Type B pancreatic cell (in vitro differentiated cells): ENCODE measurements at regions not wholly inside any gene's neighbourhood (a gene's known extent, or its start where the extent isn't known, plus 50 kb on each side); places are given as distances from the start of the nearest gene placed in this dataset.

Experiments
- DNase-seq: peaks from one replicate; pipeline ENCODE4 v3.0.0; 2021; ENCODE audit warnings: mixed read lengths; ENCODE audit not compliant: unreplicated experiment; ENCODE audit errors: extremely low spot score
- H3K27ac Mint-ChIP-seq: 2 replicates; pipeline ENCODE4 v1.8.0; 2021; ENCODE audit warnings: mild to moderate bottlenecking, mixed read lengths
- H3K27me3 Mint-ChIP-seq: 2 replicates; pipeline ENCODE4 v1.8.0; 2021; ENCODE audit warnings: mixed read lengths
- H3K36me3 Mint-ChIP-seq: 2 replicates; pipeline ENCODE4 v1.8.0; 2021; ENCODE audit warnings: mixed read lengths
- H3K4me1 Mint-ChIP-seq: one replicate; pipeline ENCODE4 v1.8.0; 2021; ENCODE audit warnings: mixed read lengths; ENCODE audit not compliant: unreplicated experiment
- H3K4me3 Mint-ChIP-seq: 2 replicates; pipeline ENCODE4 v1.8.0; 2021; ENCODE audit warnings: mild to moderate bottlenecking, mixed read lengths
- H3K9me3 Mint-ChIP-seq: 2 replicates; pipeline ENCODE4 v1.8.0; 2021; ENCODE audit warnings: mixed read lengths
- TF ChIP-seq, protein P1 (sequence below): fragments of 200-600 bp; sonication (generic); conservative IDR thresholded peaks from 2 replicates; pipeline ENCODE4 v1.5.0; 2021; ENCODE audit warnings: antibody characterized with exemption, mild to moderate bottlenecking

DNA sequence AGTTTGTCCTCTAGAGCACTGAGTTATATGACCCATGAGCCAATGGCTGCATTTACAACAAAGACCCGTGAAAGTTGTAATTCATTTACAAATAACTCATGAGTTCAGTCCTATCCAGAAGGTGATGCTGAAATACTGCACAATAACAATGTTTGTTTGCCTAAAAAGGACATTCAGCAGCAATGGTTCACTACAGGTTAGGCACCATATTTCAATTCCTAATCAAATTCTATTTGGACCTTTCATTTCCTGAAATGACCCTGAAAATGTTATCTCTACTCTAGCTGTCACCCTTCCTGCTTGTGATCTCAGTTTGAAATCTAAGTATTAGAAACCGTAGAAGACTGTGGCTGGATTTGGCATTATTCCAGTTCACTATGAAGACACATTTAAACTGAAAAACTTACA is 191.2 kb upstream of the SAMSN1 start:
- Mint-ChIP-seq H3K4me1 (peaks cover 9% of the 10 kb centered on the region), H3K27ac (no peak overlapping the region), H3K36me3 (no peaks in the 10 kb centered on the region), H3K4me3 (no peak overlapping the region), H3K27me3 (no peaks in the 10 kb centered on the region), H3K9me3 (no peaks in the 10 kb centered on the region)
- DNase-seq = no peak
- TF ChIP-seq, protein P1, sequence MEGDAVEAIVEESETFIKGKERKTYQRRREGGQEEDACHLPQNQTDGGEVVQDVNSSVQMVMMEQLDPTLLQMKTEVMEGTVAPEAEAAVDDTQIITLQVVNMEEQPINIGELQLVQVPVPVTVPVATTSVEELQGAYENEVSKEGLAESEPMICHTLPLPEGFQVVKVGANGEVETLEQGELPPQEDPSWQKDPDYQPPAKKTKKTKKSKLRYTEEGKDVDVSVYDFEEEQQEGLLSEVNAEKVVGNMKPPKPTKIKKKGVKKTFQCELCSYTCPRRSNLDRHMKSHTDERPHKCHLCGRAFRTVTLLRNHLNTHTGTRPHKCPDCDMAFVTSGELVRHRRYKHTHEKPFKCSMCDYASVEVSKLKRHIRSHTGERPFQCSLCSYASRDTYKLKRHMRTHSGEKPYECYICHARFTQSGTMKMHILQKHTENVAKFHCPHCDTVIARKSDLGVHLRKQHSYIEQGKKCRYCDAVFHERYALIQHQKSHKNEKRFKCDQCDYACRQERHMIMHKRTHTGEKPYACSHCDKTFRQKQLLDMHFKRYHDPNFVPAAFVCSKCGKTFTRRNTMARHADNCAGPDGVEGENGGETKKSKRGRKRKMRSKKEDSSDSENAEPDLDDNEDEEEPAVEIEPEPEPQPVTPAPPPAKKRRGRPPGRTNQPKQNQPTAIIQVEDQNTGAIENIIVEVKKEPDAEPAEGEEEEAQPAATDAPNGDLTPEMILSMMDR = no peak

DNA sequence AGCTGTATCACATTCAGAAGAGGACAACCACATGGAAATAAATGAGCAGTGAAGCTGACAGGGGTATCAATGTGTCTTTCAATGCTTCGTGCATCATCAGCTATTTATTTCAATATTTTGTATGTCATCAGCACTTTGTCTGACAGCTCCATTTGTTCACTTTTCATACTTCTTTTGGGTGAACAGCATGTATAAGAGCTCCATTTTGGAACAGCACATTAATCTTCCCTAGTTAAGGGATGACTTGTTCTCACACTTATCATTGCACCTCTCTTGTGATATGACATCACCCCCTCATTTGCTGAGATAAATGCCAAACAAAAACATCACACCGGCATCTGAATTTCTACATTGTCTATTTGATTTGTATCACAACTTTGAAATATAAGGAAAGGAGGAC is 190.6 kb upstream of the SAMSN1 start:
- Mint-ChIP-seq H3K4me1 (peaks cover 9% of the 10 kb centered on the region), H3K4me3 (no peak overlapping the region), H3K36me3 (no peaks in the 10 kb centered on the region), H3K9me3 (no peaks in the 10 kb centered on the region), H3K27ac (no peak overlapping the region), H3K27me3 (no peaks in the 10 kb centered on the region)
- DNase-seq = no peak
- TF ChIP-seq, protein P1 = no peak

DNA sequence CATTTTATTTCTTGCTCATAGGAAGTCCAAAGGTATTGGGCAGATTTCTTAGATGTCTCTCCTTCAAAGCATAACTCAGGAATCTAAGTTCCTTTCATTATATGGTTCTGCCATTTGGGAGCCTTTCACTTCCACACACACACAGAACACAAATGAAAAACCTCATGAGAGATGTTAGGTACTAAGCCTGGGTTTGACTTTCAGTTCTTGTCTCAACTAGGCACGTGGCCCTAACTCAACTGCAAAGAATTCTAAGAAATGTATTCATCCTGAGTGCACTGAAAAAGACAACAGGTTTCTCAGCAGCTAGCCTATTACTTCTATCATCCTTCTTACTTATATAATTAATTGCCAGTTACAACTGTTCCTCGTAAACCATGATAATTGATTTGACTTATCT is 190.0 kb upstream of the SAMSN1 start:
- no peaks in the 10 kb centered on the region for H3K9me3 Mint-ChIP-seq
- DNase-seq = no peak
- no peaks in the 10 kb centered on the region for H3K27me3 Mint-ChIP-seq
- TF ChIP-seq, protein P1 = no peak
- no peak overlapping the region for H3K27ac Mint-ChIP-seq
- H3K36me3 Mint-ChIP-seq = no peaks in the 10 kb centered on the region
- H3K4me3 Mint-ChIP-seq = no peak overlapping the region
- peaks cover 9% of the 10 kb centered on the region for H3K4me1 Mint-ChIP-seq

DNA sequence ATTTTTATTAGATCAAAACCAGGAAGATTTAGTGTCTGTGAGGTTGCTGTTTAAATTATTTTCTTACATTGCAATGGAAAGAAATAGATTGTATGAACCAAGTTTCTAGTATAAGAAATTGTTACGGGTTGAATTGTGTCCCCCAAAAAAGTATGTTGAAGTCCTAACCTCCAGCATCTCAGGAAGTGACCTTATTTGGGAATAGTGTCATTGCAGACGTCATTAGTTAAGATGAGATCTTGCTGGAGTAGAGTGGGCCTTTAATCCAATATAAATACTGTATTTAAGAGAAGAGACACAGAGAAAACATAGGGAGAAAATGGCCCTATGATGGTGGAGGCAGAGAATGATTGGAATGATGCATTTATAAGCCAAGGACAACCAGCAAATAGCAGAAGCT is 188.7 kb upstream of the SAMSN1 start:
- no peaks in the 10 kb centered on the region for H3K36me3 Mint-ChIP-seq
- TF ChIP-seq, protein P1 = no peak
- no peaks in the 10 kb centered on the region for H3K27me3 Mint-ChIP-seq
- H3K4me1 Mint-ChIP-seq = peaks cover 9% of the 10 kb centered on the region
- no peak overlapping the region for H3K27ac Mint-ChIP-seq
- no peak overlapping the region for H3K4me3 Mint-ChIP-seq
- no peak for DNase-seq
- H3K9me3 Mint-ChIP-seq = peaks cover 2% of the 10 kb centered on the region

DNA sequence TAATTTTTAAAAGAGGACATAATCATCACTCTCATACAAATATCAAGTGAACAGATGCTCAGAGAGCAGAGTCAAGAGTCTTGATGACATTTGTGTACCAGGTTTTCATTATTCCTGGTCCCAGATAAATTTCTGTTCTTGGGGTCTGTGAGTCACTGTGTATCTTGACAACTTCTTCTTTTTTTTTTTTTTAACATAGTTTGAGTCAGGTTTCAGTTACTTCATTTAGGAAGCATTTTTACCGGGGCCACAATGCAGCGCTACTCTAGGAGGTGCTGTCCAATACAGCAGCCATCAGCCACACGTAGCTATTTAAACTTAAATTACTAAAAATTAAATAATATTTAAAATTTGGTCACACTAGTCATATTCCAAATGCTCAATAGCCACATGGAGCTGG is 188.1 kb upstream of the SAMSN1 start:
- peaks cover 9% of the 10 kb centered on the region for H3K4me1 Mint-ChIP-seq
- H3K4me3 Mint-ChIP-seq = no peak overlapping the region
- H3K27ac Mint-ChIP-seq = no peak overlapping the region
- H3K27me3 Mint-ChIP-seq = no peaks in the 10 kb centered on the region
- no peak for DNase-seq
- TF ChIP-seq, protein P1 = no peak
- H3K36me3 Mint-ChIP-seq = no peaks in the 10 kb centered on the region
- H3K9me3 Mint-ChIP-seq = peaks cover 4% of the 10 kb centered on the region

DNA sequence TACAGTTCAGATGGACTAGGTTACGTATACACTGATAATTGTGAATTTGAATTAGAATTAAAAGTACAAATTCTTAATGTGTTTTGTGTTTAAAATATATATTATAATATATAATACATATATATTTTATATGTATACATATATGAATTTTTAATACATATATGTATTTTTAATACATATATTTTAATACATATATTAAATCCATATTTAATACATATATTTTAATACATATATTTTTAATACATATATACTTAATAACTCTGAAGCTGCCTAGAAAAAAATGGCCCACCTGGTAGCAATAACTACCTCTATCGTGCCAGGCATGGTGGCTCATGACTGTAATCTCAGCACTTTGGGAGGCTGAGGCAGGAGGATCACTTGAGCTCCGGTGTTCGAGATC is 179.1 kb upstream of the SAMSN1 start:
- Mint-ChIP-seq H3K9me3 (peaks cover 4% of the 10 kb centered on the region), H3K4me3 (no peak overlapping the region), H3K4me1 (no peaks in the 10 kb centered on the region), H3K27ac (no peak overlapping the region), H3K36me3 (no peaks in the 10 kb centered on the region), H3K27me3 (no peaks in the 10 kb centered on the region)
- DNase-seq = no peak
- TF ChIP-seq, protein P1 = no peak
